ENCODE measurements at regions not wholly inside any gene's neighbourhood (a gene's known extent, or its start where the extent isn't known, plus 50 kb on each side); places are given as distances from the start of the nearest gene placed in this dataset.

DNA sequence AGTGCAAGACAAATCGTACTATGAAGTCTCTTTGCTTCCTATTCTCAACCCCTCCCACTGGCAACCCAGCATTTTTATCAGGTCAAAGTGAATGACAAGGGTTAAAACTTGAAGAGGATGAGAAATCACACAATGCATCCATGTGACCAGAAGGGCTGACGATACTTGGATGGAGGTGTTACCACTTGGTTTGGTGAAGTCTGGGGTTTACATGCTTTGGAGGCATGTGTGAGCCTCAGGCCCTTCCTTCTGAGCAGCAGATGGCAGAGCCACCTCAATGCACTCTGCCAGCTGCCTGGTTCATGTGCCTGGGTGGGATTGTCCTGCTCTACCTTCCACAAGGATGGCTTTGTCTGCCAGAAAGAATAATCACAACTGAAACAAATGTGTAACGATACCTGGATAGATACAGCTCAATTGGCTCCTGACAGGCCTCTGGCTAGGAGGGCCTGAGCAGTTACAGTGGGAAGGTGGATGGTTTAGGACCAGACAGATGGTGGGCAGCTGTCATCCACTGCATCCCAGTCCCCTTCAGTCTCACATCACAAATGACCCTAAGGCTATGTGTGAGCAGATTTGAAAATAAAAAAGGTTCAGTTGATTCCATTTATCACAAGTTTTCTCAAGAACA, 51.5 kb upstream of the CNIH3 start:
- H3K27me3 Mint-ChIP-seq (ENCODE audit: unreplicated experiment), result no peaks in the 10 kb centered on the region
- no peak overlapping the region for H3K4me3 Mint-ChIP-seq (ENCODE audit: low read depth, unreplicated experiment)
- H3K4me1 Mint-ChIP-seq (ENCODE audit: low read depth, unreplicated experiment), result peaks cover 19% of the 10 kb centered on the region
- no peaks in the 10 kb centered on the region for H3K36me3 Mint-ChIP-seq (ENCODE audit: insufficient read depth, unreplicated experiment)
- H3K27ac Mint-ChIP-seq (ENCODE audit: unreplicated experiment), result peak overlapping the region; percentile 21
- TF ChIP-seq, protein P1, sequence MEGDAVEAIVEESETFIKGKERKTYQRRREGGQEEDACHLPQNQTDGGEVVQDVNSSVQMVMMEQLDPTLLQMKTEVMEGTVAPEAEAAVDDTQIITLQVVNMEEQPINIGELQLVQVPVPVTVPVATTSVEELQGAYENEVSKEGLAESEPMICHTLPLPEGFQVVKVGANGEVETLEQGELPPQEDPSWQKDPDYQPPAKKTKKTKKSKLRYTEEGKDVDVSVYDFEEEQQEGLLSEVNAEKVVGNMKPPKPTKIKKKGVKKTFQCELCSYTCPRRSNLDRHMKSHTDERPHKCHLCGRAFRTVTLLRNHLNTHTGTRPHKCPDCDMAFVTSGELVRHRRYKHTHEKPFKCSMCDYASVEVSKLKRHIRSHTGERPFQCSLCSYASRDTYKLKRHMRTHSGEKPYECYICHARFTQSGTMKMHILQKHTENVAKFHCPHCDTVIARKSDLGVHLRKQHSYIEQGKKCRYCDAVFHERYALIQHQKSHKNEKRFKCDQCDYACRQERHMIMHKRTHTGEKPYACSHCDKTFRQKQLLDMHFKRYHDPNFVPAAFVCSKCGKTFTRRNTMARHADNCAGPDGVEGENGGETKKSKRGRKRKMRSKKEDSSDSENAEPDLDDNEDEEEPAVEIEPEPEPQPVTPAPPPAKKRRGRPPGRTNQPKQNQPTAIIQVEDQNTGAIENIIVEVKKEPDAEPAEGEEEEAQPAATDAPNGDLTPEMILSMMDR (IDR thresholded peaks at IDR 0.05; ENCODE audit: unreplicated experiment), result no peak
- H3K9me3 Mint-ChIP-seq (ENCODE audit: low read depth, unreplicated experiment), result peaks cover 5% of the 10 kb centered on the region
- CTCF ChIA-PET, result interaction anchor here (0.9 to 1.3 kb wide), 2 partner anchors 22 to 358 kb away, joined by 3 to 7 read pairs; no protein-coding TSS in a partner anchor
- intact Hi-C loops (cut with micrococcal nuclease; ENCODE audit: unreplicated experiment), result no loop called here
- no peak for DNase-seq
- BruUV-seq (replicated peaks), result no TSS peak

DNA sequence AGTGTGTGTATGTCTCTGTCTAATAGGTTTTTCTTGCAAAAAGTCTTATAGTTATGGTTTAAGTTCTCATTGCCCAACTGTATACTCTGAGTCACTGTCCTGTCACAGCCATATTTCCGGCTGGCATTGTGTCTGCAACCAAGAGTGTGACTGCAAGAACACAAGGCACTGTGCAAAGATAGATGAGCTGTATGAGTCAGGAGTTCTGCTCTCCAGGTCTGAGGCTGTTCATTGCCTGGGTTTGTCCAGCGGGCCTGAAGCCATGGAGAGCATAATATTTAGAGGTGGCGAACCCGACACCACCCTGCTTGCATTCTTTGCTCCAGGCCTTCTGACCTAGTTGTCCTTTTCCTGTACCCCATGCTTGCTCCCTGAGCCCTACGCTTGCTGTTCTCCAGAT, 50.9 kb upstream of the CNIH3 start:
- intact Hi-C loops (cut with micrococcal nuclease; ENCODE audit: unreplicated experiment), result no loop called here
- Mint-ChIP-seq H3K36me3 (ENCODE audit: insufficient read depth, unreplicated experiment) (no peaks in the 10 kb centered on the region), H3K4me1 (ENCODE audit: low read depth, unreplicated experiment) (peaks cover 19% of the 10 kb centered on the region), H3K27ac (ENCODE audit: unreplicated experiment) (peak overlapping the region; percentile 21), H3K27me3 (ENCODE audit: unreplicated experiment) (no peaks in the 10 kb centered on the region), H3K9me3 (ENCODE audit: low read depth, unreplicated experiment) (peaks cover 5% of the 10 kb centered on the region), H3K4me3 (ENCODE audit: low read depth, unreplicated experiment) (no peak overlapping the region)
- DNase-seq, result peak; percentile 60
- TF ChIP-seq, protein P1 (IDR thresholded peaks at IDR 0.05; ENCODE audit: unreplicated experiment), result no peak
- no TSS peak for BruUV-seq (replicated peaks)
- CTCF ChIA-PET, result interaction anchor here (0.6 to 1.3 kb wide), 6 partner anchors 22 to 357 kb away, joined by 3 to 7 read pairs (median 4); no protein-coding TSS in a partner anchor

DNA sequence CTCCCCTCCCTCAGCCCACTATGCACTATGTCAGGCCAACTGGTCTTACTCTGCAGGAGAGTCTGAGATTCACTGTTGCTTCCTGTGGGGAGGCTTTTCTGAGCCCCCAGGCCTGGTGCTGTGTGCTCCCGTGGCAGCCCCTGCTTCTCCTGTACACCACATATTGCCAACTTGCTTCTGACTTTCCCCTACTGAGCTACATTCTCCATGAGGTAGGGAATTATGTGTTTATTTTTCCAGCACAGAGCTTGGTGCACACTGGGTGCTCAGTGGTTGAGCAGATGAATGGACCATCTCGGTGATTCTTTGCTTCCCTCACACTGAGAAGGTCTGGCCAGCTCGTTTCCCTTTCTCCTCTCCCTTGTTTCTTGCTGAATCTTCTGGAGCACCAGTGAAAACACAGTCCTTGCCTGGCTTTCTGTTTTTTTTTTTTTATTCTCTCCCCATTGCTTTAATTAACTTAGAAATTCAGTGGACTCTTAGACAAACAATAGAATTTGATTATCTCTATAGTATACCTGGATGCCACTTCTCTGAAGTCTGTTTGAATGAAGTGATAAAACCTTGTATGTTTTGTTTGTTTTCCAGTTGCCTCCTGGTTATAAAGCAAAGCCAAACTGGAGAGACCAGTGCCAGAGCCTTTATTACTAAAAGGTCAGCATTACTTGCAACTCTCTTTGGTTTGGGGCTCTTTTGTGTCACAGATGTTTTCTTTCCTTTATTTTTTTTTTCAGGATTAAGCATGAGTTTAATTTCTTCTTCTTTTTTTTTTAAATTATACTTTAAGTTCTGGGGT, 50.3 kb upstream of the CNIH3 start:
- H3K9me3 Mint-ChIP-seq (ENCODE audit: low read depth, unreplicated experiment), result peaks cover 5% of the 10 kb centered on the region
- BruUV-seq (replicated peaks), result no TSS peak
- intact Hi-C loops (cut with micrococcal nuclease; ENCODE audit: unreplicated experiment), result no loop called here
- peak overlapping the region; percentile 21 for H3K27ac Mint-ChIP-seq (ENCODE audit: unreplicated experiment)
- TF ChIP-seq, protein P1 (IDR thresholded peaks at IDR 0.05; ENCODE audit: unreplicated experiment), result no peak
- no peak for DNase-seq
- H3K27me3 Mint-ChIP-seq (ENCODE audit: unreplicated experiment), result no peaks in the 10 kb centered on the region
- CTCF ChIA-PET, result interaction anchor here (0.6 to 1.3 kb wide), 6 partner anchors 23 to 357 kb away, joined by 3 to 7 read pairs (median 4); no protein-coding TSS in a partner anchor
- no peaks in the 10 kb centered on the region for H3K36me3 Mint-ChIP-seq (ENCODE audit: insufficient read depth, unreplicated experiment)
- no peak overlapping the region for H3K4me3 Mint-ChIP-seq (ENCODE audit: low read depth, unreplicated experiment)
- peaks cover 20% of the 10 kb centered on the region for H3K4me1 Mint-ChIP-seq (ENCODE audit: low read depth, unreplicated experiment)
